H1 (cell line): ENCODE measurements at regions not wholly inside any gene's neighbourhood (a gene's known extent, or its start where the extent isn't known, plus 50 kb on each side); places are given as distances from the start of the nearest gene placed in this dataset.

ENCODE experiments used
- CTCF ChIA-PET: fragments of 300-600 bp; sonication (Branson Sonifier 250); formaldehyde crosslinking; loops from one replicate; lab custom pipeline; 2021; ENCODE audit not compliant: partially characterized antibody; lab: Charles Lee
- POLR2A ChIA-PET: fragments of 300-600 bp; sonication (Branson Sonifier 250); formaldehyde crosslinking; loops from one replicate; lab custom pipeline; 2021; ENCODE audit warnings: inconsistent platforms; ENCODE audit not compliant: partially characterized antibody; lab: Charles Lee
- DNase-seq, 2 experiments: peaks; one replicate each; pipeline versions ENCODE4 v3.0.0 to v3.0.0-alpha.2; 2010 to 2022; ENCODE audit warnings: low spot score in 2 of 2, low read depth in 1 of 2, mixed read lengths in 1 of 2
- FAIRE-seq: peaks from 2 replicates; lab custom pipeline; 2011; peaks lifted over from hg19 to GRCh38; lab: Jason Lieb, UNC
- H2AFZ ChIP-seq: 2 replicates; pipeline ENCODE4 v1.8.1; 2012; ENCODE audit warnings: low read length, inconsistent platforms
- H2AK5ac ChIP-seq: 2 replicates; pipeline ENCODE4 v1.6.1; 2013; ENCODE audit warnings: low read depth, low read length
- H2BK120ac ChIP-seq: replicated peaks from 2 replicates; pipeline ENCODE3; 2013; ENCODE audit warnings: low read depth, low read length, inconsistent platforms
- H2BK12ac ChIP-seq: 2 replicates; pipeline ENCODE4 v1.6.1; 2013; ENCODE audit warnings: low read depth, low read length
- H2BK15ac ChIP-seq: 2 replicates; pipeline ENCODE4 v1.6.1; 2013; ENCODE audit warnings: low read length
- H2BK20ac ChIP-seq: 2 replicates; pipeline ENCODE4 v1.6.1; 2013; ENCODE audit warnings: low read length
- H2BK5ac ChIP-seq: 2 replicates; pipeline ENCODE4 v1.6.1; 2013; ENCODE audit warnings: low read depth, low read length
- H3K14ac ChIP-seq: 2 replicates; pipeline ENCODE4 v1.6.1; 2013; ENCODE audit warnings: inconsistent platforms; ENCODE audit not compliant: insufficient read length
- H3K18ac ChIP-seq: 2 replicates; pipeline ENCODE4 v1.6.1; 2013; ENCODE audit warnings: low read length; ENCODE audit errors: extremely low read depth
- H3K23ac ChIP-seq: 2 replicates; pipeline ENCODE4 v1.6.1; 2013; ENCODE audit warnings: inconsistent platforms; ENCODE audit not compliant: insufficient read length
- H3K23me2 ChIP-seq: 2 replicates; pipeline ENCODE4 v1.6.1; 2013; ENCODE audit warnings: low read depth, low read length
- H3K27ac ChIP-seq: 2 replicates; pipeline ENCODE4 v1.6.1; 2011; ENCODE audit warnings: low read depth, low read length, inconsistent platforms
- H3K27me3 ChIP-seq, 4 experiments: replicated peaks in 1 of 4; 1 replicate in 1 of 4; 2 replicates in 3 of 4; pipeline versions ENCODE4 v1.6.1 to v1.8.1; 2011 to 2013; ENCODE audit warnings: low read length in 3 of 4, mild to moderate bottlenecking in 3 of 4, inconsistent platforms in 2 of 4, mixed read lengths in 2 of 4, moderate library complexity in 1 of 4; ENCODE audit not compliant: control insufficient read depth in 3 of 4, insufficient read depth in 3 of 4; ENCODE audit errors: extremely low read depth in 1 of 4
- H3K36me3 ChIP-seq, 4 experiments: 2 replicates each; pipeline versions ENCODE4 v1.6.1 to v1.8.1; 2011 to 2013; ENCODE audit warnings: mild to moderate bottlenecking in 4 of 4, low read length in 3 of 4, moderate library complexity in 2 of 4, control low read depth in 1 of 4, inconsistent platforms in 1 of 4; ENCODE audit not compliant: insufficient read depth in 4 of 4, control insufficient read depth in 2 of 4
- H3K4ac ChIP-seq: replicated peaks from 2 replicates; pipeline ENCODE3; 2013; ENCODE audit warnings: low read length, low read depth, mixed read lengths, inconsistent platforms; ENCODE audit not compliant: insufficient read length
- H3K4me1 ChIP-seq, 4 experiments: replicated peaks in 1 of 4; 1 replicate in 1 of 4; 2 replicates in 3 of 4; pipeline versions ENCODE4 v1.6.1 to v1.8.1; 2011 to 2013; ENCODE audit warnings: low read length in 3 of 4, inconsistent platforms in 2 of 4, mixed read lengths in 1 of 4; ENCODE audit not compliant: insufficient read depth in 4 of 4, control insufficient read depth in 3 of 4
- H3K4me2 ChIP-seq, 2 experiments: 2 replicates each; pipeline versions ENCODE4 v1.6.1 to v1.8.1; 2011 to 2013; ENCODE audit warnings: low read depth in 2 of 2, low read length in 2 of 2, control low read depth in 1 of 2, inconsistent platforms in 1 of 2, mild to moderate bottlenecking in 1 of 2; ENCODE audit not compliant: insufficient read depth in 1 of 2
- H3K4me3 ChIP-seq, 4 experiments: fragments of 200-600, 300-600 bp in 1 of 4; sonication (generic), shearing (Covaris generic), sonication (Bioruptor Twin) in 1 of 4; 2 replicates each; pipeline versions ENCODE4 v1.5.1 to v1.8.1; 2011 to 2016; ENCODE audit warnings: low read length in 4 of 4, low read depth in 3 of 4, control low read depth in 2 of 4, inconsistent platforms in 2 of 4, mild to moderate bottlenecking in 2 of 4, mixed read lengths in 1 of 4, moderate library complexity in 1 of 4; ENCODE audit not compliant: insufficient read depth in 2 of 4; ENCODE audit errors: extremely low read depth in 1 of 4
- H3K56ac ChIP-seq: replicated peaks from 2 replicates; pipeline ENCODE3; 2013; ENCODE audit warnings: low read depth, mild to moderate bottlenecking, mixed read lengths, low read length, inconsistent platforms; ENCODE audit not compliant: insufficient read length
- H3K79me1 ChIP-seq: 2 replicates; pipeline ENCODE4 v1.6.1; 2013; ENCODE audit warnings: low read depth, low read length, control low read depth
- H3K79me2 ChIP-seq, 2 experiments: 2 replicates each; pipeline versions ENCODE4 v1.6.1 to v1.8.1; 2012 to 2013; ENCODE audit warnings: low read length in 2 of 2, mild to moderate bottlenecking in 2 of 2, inconsistent platforms in 1 of 2; ENCODE audit not compliant: insufficient read depth in 2 of 2, control insufficient read depth in 1 of 2
- H3K9ac ChIP-seq, 4 experiments: replicated peaks in 1 of 4; 1 replicate in 1 of 4; 2 replicates in 3 of 4; pipeline versions ENCODE4 v1.6.1 to v1.8.1; 2011 to 2013; ENCODE audit warnings: low read depth in 3 of 4, low read length in 3 of 4, control low read depth in 2 of 4, mild to moderate bottlenecking in 2 of 4, moderate library complexity in 2 of 4, inconsistent platforms in 1 of 4; ENCODE audit errors: extremely low read depth in 1 of 4
- H3K9me3 ChIP-seq, 2 experiments: 2 replicates each; pipeline versions ENCODE4 v1.6.1 to v1.8.1; 2012 to 2013; ENCODE audit warnings: mild to moderate bottlenecking in 2 of 2, moderate library complexity in 2 of 2, control low read depth in 1 of 2, inconsistent platforms in 1 of 2, low read depth in 1 of 2, low read length in 1 of 2, mixed read lengths in 1 of 2; ENCODE audit not compliant: insufficient read depth in 2 of 2
- H4K20me1 ChIP-seq, 2 experiments: replicated peaks in 1 of 2; 2 replicates each; pipeline versions ENCODE3 to v1.8.1; 2011 to 2013; ENCODE audit warnings: inconsistent platforms in 2 of 2, low read length in 2 of 2, mild to moderate bottlenecking in 1 of 2; ENCODE audit not compliant: insufficient read depth in 2 of 2, control insufficient read depth in 1 of 2
- H4K5ac ChIP-seq: 2 replicates; pipeline ENCODE4 v1.6.1; 2013; ENCODE audit warnings: low read length, low read depth, mixed read lengths, inconsistent platforms; ENCODE audit not compliant: insufficient read length
- H4K8ac ChIP-seq: 2 replicates; pipeline ENCODE4 v1.8.0; 2013; ENCODE audit warnings: mild to moderate bottlenecking, moderate library complexity, low read length, inconsistent platforms; ENCODE audit not compliant: insufficient read depth; ENCODE audit errors: extremely low read depth
- H4K91ac ChIP-seq: replicated peaks from 2 replicates; pipeline ENCODE3; 2013; ENCODE audit warnings: low read length, mixed read lengths, inconsistent platforms; ENCODE audit not compliant: insufficient read length
- BACH1 ChIP-seq: IDR thresholded peaks from 2 replicates; pipeline ENCODE4 v1.6.1; 2012; ENCODE audit warnings: low read length, improper control_type of control experiment
- CBX8 ChIP-seq: fragments of 300-800, 300-1000 bp; sonication (generic); IDR thresholded peaks from 2 replicates; pipeline ENCODE4 v1.7.1; 2016; ENCODE audit warnings: low read depth, low read length, borderline replicate concordance
- CTBP2 ChIP-seq: IDR thresholded peaks from 2 replicates; pipeline ENCODE4 v1.7.0; 2011; ENCODE audit warnings: borderline replicate concordance, mild to moderate bottlenecking, moderate library complexity, mixed read lengths, low read length; ENCODE audit not compliant: insufficient read depth, insufficient read length
- HDAC6 ChIP-seq: IDR thresholded peaks from one replicate; pipeline ENCODE4 v1.7.1; 2012; ENCODE audit warnings: low read depth, mild to moderate bottlenecking, inconsistent platforms, low read length, moderate library complexity
- KDM1A ChIP-seq: fragments of 200-600, 300-600 bp; sonication (generic); IDR thresholded peaks from 2 replicates; pipeline ENCODE4 v1.7.1; 2016; ENCODE audit warnings: mild to moderate bottlenecking, low read length, borderline replicate concordance
- KDM4A ChIP-seq: IDR thresholded peaks from one replicate; pipeline ENCODE4 v1.7.1; 2012; ENCODE audit warnings: low read depth, mild to moderate bottlenecking, moderate library complexity, low read length, inconsistent platforms; ENCODE audit not compliant: severe bottlenecking
- POLR2AphosphoS5 ChIP-seq: IDR thresholded peaks from 2 replicates; pipeline ENCODE4 v1.6.1; 2011; ENCODE audit warnings: low read depth, low read length
- RBBP5 ChIP-seq: IDR thresholded peaks from 2 replicates; pipeline ENCODE4 v1.7.1; 2012; ENCODE audit warnings: low read depth, mild to moderate bottlenecking, inconsistent platforms, low read length, moderate library complexity, borderline replicate concordance
- SP1 ChIP-seq: IDR thresholded peaks from 2 replicates; pipeline ENCODE4 v1.6.1; 2011; ENCODE audit warnings: low read depth, low read length
- SP2 ChIP-seq: IDR thresholded peaks from 2 replicates; pipeline ENCODE4 v1.6.1; 2012; ENCODE audit warnings: mild to moderate bottlenecking, low read length, inconsistent platforms
- SUZ12 ChIP-seq: fragments of 200-600 bp; sonication (generic); IDR thresholded peaks from 2 replicates; pipeline ENCODE4 v1.6.1; 2012; ENCODE audit warnings: mild to moderate bottlenecking, inconsistent platforms, low read length, moderate library complexity, mixed read lengths
- TAF1 ChIP-seq: IDR thresholded peaks from 2 replicates; pipeline ENCODE4 v1.6.1; 2011; ENCODE audit warnings: mild to moderate bottlenecking, low read depth, low read length
- WGBS, 2 experiments: shearing (Covaris generic) in 1 of 2; methylation state at CpG; one replicate each; pipeline versions ENCODE4 v1.1.6 to v1.1.7; 2013 to 2015; ENCODE audit warnings: low lambda C conversion rate in 2 of 2, mixed read lengths in 2 of 2, inconsistent platforms in 1 of 2, low coverage in 1 of 2, missing lambda C conversion rate in 1 of 2; ENCODE audit not compliant: insufficient replicate concordance in 2 of 2, insufficient coverage in 1 of 2, insufficient read length in 1 of 2; ENCODE audit errors: extremely low coverage in 1 of 2, missing lambda C conversion rate in 1 of 2; 5-methylcytosine and 5-hydroxymethylcytosine counted together
- TF ChIP-seq, protein P1 (sequence below): IDR thresholded peaks from 2 replicates; pipeline ENCODE4 v1.6.1; 2012; ENCODE audit warnings: inconsistent platforms
- TF ChIP-seq, protein P2 (sequence below): IDR thresholded peaks from 2 replicates; pipeline ENCODE4 v1.6.1; 2012; ENCODE audit warnings: inconsistent platforms

DNA sequence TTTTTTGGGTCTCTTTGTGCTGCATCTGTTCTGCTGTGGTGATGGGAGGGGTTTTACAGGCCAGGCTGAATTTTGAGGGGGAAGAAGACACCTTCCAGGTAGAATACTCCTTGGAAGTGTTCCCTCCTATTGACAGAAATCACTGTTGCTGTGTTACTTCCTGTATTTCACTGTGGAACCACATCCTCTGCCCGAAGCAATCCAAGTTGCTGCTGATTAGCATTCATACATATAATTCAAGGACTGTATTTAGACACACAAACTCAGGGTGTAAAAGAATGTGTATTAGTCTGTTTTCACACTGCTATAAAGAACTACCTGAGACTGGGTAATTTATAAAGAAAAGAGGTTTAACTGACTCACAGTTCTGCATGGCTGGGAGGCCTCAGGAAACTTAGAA, 50.6 kb upstream of the TMEM244 start:
- Histone ChIP-seq H3K27ac (no peak overlapping the region), H4K20me1 (no peaks in the 10 kb centered on the region), H3K23me2 (no peaks in the 10 kb centered on the region), H3K4ac (no peak overlapping the region), H3K36me3 (no peaks in the 10 kb centered on the region), H3K27me3 (no peaks in the 10 kb centered on the region), H4K5ac (no peak overlapping the region), H3K4me1 (no peaks in the 10 kb centered on the region), H2BK5ac (no peak overlapping the region), H3K79me1 (no peaks in the 10 kb centered on the region), H2BK20ac (no peak overlapping the region), H3K9me3 (no peaks in the 10 kb centered on the region), H4K91ac (no peak overlapping the region), H2BK15ac (no peak overlapping the region), H3K4me2 (no peak overlapping the region), H3K56ac (no peak overlapping the region), H3K23ac (no peak overlapping the region), H4K8ac (no peak overlapping the region), H3K4me3 (no peak overlapping the region), H2BK120ac (no peak overlapping the region), H2AFZ (no peak overlapping the region), H3K9ac (no peak overlapping the region), H3K79me2 (no peaks in the 10 kb centered on the region), H3K14ac (no peak overlapping the region), H3K18ac (no peak overlapping the region), H2BK12ac (no peak overlapping the region), H2AK5ac (no peak overlapping the region)
- ChIA-PET POLR2A (no interaction called here), CTCF (no interaction called here)
- 90% methylated on average over 1 of the region's 1 CpG; no CpG with 5 or more reads in 1 of the 2 experiments for WGBS, 2 experiments
- FAIRE-seq, result no peak
- DNase-seq, result no peak
- no peak for TF ChIP-seq SUZ12
- no peak for TF ChIP-seq KDM4A
- TF ChIP-seq RBBP5, result no peak
- no peak for TF ChIP-seq SP1
- no peak for TF ChIP-seq HDAC6
- TF ChIP-seq, protein P1, sequence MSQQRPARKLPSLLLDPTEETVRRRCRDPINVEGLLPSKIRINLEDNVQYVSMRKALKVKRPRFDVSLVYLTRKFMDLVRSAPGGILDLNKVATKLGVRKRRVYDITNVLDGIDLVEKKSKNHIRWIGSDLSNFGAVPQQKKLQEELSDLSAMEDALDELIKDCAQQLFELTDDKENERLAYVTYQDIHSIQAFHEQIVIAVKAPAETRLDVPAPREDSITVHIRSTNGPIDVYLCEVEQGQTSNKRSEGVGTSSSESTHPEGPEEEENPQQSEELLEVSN, result no peak
- TF ChIP-seq SP2, result no peak
- TF ChIP-seq BACH1, result no peak
- TF ChIP-seq TAF1, result no peak
- TF ChIP-seq POLR2AphosphoS5, result no peak
- no peak for TF ChIP-seq CTBP2
- no peak for TF ChIP-seq KDM1A
- TF ChIP-seq, protein P2, sequence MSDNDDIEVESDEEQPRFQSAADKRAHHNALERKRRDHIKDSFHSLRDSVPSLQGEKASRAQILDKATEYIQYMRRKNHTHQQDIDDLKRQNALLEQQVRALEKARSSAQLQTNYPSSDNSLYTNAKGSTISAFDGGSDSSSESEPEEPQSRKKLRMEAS, result no peak
- no peak for TF ChIP-seq CBX8
